Lower leg skin (tissue), 3 donors: ENCODE measurements at regions not wholly inside any gene's neighbourhood (a gene's known extent, or its start where the extent isn't known, plus 50 kb on each side); places are given as distances from the start of the nearest gene placed in this dataset.

Experiments
- CTCF ChIP-seq, 3 donors: fragments of 450-650 bp; IDR thresholded peaks; one replicate each; pipeline ENCODE4 v1.5.1; 2016; ENCODE audit warnings: antibody characterized with exemption in 3 of 3, mild to moderate bottlenecking in 3 of 3, moderate library complexity in 2 of 3
- POLR2A ChIP-seq, 2 donors: fragments of 450-650 bp; IDR thresholded peaks; one replicate each; pipeline ENCODE4 v1.6.1; 2016 to 2017; ENCODE audit warnings: antibody characterized with exemption in 2 of 2, mild to moderate bottlenecking in 1 of 2, moderate library complexity in 1 of 2

DNA sequence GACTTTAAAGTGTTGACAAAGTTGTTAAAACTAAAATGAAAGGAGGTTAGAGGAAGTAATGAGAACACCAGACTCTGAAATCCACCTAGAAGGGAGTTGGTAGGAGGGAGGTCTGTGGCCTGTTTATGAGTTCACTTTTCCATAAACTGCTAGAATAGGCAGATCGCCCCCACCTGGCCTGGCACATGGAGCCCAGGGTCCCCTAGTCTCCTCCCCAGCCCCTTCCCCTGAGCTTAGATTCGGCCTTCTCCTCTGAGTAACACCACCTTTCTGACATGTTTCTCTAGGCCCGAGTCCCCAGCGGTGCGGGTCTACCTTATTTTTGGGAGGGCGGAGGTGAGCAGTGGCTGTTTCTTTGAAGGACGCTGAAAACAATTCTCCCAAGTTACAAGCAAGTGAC, 54.5 kb upstream of the FAT1 start:
- TF ChIP-seq CTCF (IDR thresholded peaks at IDR 0.05) = no peak
- no peak for TF ChIP-seq POLR2A (IDR thresholded peaks at IDR 0.05)
